ENCODE measurements at regions not wholly inside any gene's neighbourhood (a gene's known extent, or its start where the extent isn't known, plus 50 kb on each side); places are given as distances from the start of the nearest gene placed in this dataset.

GRCh38 chr6:91751526-91751925 is 1164.7 kb upstream of the MAP3K7 start:
- TF ChIP-seq CTCF (IDR thresholded peaks at IDR 0.05) (no peak), POLR2AphosphoS5 (IDR thresholded peaks at IDR 0.05; ENCODE audit: insufficient read depth in 1 of 2, low read depth in 1 of 2) (no peak)
